Esophagus muscularis mucosa (tissue), 3 donors: ENCODE measurements at regions not wholly inside any gene's neighbourhood (a gene's known extent, or its start where the extent isn't known, plus 50 kb on each side); places are given as distances from the start of the nearest gene placed in this dataset.

Source experiments
- POLR2A ChIP-seq: fragments of 450-650 bp; IDR thresholded peaks from one replicate; pipeline ENCODE4 v1.6.1; 2017; ENCODE audit warnings: antibody characterized with exemption, moderate library complexity, mild to moderate bottlenecking, low read depth
- POLR2AphosphoS5 ChIP-seq, 2 donors: sonication (generic); formaldehyde crosslinking; IDR thresholded peaks; one replicate each; pipeline ENCODE4 v1.6.1; 2017; ENCODE audit warnings: antibody characterized with exemption in 2 of 2
- TF ChIP-seq, protein P1 (sequence below), 3 experiments: fragments of 200-600 bp in 2 of 3; fragments of 450-650 bp in 1 of 3; sonication (generic) in 2 of 3; IDR thresholded peaks; one replicate each; pipeline ENCODE4 v1.5.1; 2017 to 2019; ENCODE audit warnings: antibody characterized with exemption in 3 of 3, mild to moderate bottlenecking in 2 of 3, moderate library complexity in 1 of 3

DNA sequence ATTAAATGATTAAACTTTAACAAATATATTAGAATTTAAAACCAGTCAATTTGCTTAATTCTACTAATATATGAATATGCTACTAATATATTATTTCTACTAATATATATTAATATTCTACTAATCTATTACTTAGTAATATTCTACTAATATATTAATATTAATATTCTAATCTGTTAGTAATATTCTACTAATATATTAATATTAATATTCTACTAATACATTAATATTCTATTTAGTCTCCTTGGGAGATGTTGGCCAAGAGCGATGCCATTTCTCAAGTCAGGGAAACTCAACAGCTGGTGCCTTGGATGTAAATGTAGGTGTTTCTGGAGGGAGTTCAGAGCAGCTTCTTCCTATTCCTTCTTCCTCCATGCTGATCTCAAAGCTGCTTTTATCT is 259.2 kb upstream of the TMTC4 start:
- TF ChIP-seq, protein P1, sequence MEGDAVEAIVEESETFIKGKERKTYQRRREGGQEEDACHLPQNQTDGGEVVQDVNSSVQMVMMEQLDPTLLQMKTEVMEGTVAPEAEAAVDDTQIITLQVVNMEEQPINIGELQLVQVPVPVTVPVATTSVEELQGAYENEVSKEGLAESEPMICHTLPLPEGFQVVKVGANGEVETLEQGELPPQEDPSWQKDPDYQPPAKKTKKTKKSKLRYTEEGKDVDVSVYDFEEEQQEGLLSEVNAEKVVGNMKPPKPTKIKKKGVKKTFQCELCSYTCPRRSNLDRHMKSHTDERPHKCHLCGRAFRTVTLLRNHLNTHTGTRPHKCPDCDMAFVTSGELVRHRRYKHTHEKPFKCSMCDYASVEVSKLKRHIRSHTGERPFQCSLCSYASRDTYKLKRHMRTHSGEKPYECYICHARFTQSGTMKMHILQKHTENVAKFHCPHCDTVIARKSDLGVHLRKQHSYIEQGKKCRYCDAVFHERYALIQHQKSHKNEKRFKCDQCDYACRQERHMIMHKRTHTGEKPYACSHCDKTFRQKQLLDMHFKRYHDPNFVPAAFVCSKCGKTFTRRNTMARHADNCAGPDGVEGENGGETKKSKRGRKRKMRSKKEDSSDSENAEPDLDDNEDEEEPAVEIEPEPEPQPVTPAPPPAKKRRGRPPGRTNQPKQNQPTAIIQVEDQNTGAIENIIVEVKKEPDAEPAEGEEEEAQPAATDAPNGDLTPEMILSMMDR (IDR thresholded peaks at IDR 0.05), result no peak
- TF ChIP-seq POLR2AphosphoS5 (IDR thresholded peaks at IDR 0.05) (no peak), POLR2A (no peak)
